C4-2B (cell line): ENCODE measurements at regions not wholly inside any gene's neighbourhood (a gene's known extent, or its start where the extent isn't known, plus 50 kb on each side); places are given as distances from the start of the nearest gene placed in this dataset.

ENCODE experiments used
- H3K27ac ChIP-seq: fragments of 450-650 bp; 2 replicates; pipeline ENCODE4 v1.5.1; 2017
- ZFX ChIP-seq: fragments of 450-650 bp; IDR thresholded peaks from 2 replicates; pipeline ENCODE4 v1.6.1; 2017
- TF ChIP-seq, protein P1 (sequence below): fragments of 450-650 bp; conservative IDR thresholded peaks from 2 replicates; pipeline ENCODE4 v1.5.1; 2017; ENCODE audit warnings: mild to moderate bottlenecking

DNA sequence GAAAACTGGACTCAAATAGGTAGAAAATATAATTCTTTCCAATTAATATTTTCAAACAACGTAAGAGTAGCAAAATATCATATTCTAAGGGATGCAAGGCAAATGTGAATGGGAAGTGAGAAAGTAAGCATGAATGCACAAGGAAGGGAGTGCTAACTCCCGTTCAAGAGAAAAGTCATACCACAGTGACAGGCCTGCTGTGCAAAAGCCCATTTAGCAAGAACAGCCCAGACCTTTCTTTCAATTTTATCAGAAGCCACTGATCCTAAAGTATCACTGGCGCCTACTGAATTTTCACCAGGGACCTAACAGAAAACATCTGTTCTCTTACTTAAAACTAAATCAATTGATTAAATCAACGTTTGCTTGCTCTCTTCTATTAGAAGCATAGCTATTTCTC lies 157.9 kb upstream of the DKK2 start:
- no peak for TF ChIP-seq ZFX
- no peak overlapping the region for H3K27ac ChIP-seq

GRCh38 chr4:107192601-107193000 lies 156.5 kb upstream of the DKK2 start:
- no peak overlapping the region for H3K27ac ChIP-seq
- TF ChIP-seq, protein P1, sequence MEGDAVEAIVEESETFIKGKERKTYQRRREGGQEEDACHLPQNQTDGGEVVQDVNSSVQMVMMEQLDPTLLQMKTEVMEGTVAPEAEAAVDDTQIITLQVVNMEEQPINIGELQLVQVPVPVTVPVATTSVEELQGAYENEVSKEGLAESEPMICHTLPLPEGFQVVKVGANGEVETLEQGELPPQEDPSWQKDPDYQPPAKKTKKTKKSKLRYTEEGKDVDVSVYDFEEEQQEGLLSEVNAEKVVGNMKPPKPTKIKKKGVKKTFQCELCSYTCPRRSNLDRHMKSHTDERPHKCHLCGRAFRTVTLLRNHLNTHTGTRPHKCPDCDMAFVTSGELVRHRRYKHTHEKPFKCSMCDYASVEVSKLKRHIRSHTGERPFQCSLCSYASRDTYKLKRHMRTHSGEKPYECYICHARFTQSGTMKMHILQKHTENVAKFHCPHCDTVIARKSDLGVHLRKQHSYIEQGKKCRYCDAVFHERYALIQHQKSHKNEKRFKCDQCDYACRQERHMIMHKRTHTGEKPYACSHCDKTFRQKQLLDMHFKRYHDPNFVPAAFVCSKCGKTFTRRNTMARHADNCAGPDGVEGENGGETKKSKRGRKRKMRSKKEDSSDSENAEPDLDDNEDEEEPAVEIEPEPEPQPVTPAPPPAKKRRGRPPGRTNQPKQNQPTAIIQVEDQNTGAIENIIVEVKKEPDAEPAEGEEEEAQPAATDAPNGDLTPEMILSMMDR: no peak
- TF ChIP-seq ZFX: no peak

DNA sequence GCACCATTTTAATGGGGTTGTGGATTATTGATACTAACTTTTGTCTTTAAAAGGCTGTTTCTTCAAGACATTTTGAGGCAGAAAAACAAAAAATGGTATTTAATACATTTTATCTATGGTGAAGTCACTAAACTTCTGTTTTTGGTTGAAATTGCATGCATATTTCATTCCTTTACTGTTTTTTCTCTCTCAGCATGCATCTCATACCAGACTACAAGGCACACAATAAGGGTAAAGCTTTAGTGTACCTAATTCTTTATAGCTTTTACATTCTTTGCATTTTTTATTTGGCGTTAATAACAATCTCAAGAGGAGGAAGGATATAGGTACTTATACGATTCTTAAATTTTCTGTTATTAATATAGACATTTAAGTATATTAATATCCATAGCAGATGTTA lies 151.0 kb upstream of the DKK2 start:
- H3K27ac ChIP-seq: no peak overlapping the region
- TF ChIP-seq, protein P1: no peak
- no peak for TF ChIP-seq ZFX

DNA sequence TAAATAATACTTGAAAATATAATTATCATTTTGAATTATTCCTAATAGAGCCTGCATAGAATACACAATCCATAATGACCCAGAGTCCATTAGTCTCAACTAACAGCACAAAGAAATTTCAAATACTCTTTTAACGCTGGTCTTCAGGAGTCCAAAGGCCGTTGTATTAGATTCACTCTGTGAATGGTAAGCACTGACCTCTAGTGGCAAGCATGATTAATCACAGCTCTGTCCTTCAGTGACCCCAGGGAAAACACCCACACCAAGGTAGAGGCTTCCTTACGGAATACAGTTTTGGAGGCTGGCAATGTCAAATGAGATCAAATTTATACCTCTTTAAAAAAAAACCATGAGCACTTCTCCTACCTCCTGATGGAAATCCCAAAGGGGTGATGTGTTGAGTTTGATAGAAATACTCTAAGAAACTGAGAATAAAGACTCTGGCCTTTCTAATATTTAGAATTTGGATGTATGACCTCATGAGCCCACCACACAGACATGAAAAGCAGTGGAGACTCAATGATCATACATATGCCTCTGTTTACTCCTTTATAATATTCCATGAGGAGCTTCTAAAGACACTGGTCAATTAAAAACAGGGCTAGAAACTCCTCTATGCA lies 147.2 kb upstream of the DKK2 start:
- H3K27ac ChIP-seq: no peak overlapping the region
- no peak for TF ChIP-seq ZFX
- TF ChIP-seq, protein P1: peak; percentile 82

GRCh38 chr4:107182347-107182746 lies 146.2 kb upstream of the DKK2 start:
- no peak overlapping the region for H3K27ac ChIP-seq
- TF ChIP-seq ZFX: no peak
- TF ChIP-seq, protein P1: no peak

- H3K27ac ChIP-seq: no peak overlapping the region
- TF ChIP-seq, protein P1: no peak
- no peak for TF ChIP-seq ZFX
Observed at GRCh38 chr4:107166873-107167450, 130.8 kb upstream of the DKK2 start.

- no peak overlapping the region for H3K27ac ChIP-seq
- no peak for TF ChIP-seq ZFX
- TF ChIP-seq, protein P1: no peak
Observed at GRCh38 chr4:107166181-107166580, 130.1 kb upstream of the DKK2 start.

- H3K27ac ChIP-seq: no peak overlapping the region
- no peak for TF ChIP-seq ZFX
- TF ChIP-seq, protein P1: no peak
Observed at GRCh38 chr4:107164962-107165475, 128.9 kb upstream of the DKK2 start.
